ENCODE measurements at regions not wholly inside any gene's neighbourhood (a gene's known extent, or its start where the extent isn't known, plus 50 kb on each side); places are given as distances from the start of the nearest gene placed in this dataset.

DNA sequence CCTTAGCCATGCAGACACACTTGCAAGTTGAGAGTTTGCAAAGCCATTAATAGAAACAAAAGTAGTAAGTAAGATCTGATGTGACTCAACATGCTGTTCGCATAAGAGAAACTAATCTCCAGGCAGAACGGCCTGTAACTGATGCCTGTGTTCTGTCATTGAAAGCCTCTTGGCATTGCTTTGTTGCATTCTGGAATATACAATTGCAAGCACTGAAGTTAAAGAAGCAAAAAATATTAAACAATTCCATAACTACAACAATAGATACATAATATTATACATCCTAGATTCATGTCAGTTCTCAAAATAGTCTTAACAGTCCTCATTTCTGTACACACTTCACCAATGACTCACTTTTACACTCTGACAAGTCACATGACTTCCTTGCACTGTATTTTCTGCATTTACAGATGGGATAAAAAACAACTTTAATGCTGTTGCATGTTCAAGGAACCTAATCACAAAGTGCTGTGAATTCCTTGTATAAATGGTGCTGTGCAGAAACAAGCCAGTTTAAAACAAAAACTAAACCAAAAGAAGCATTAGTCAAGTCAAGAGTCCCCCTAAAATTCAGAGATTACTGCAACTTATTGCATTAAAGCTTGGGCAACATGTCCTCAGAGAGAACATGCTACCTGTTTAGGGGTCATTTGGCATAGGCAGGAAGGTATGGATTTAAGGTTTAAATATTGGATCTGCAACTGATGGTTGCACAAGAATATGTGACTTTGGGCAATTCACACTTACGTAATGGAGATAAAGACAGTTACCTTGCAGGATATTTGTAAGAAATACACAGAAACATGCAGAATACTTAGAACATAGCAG lies 79.5 kb upstream of the SERP2 start:
- DNase-seq: no peak

GRCh38 chr13:44294876-44295275 lies 78.7 kb upstream of the SERP2 start:
- DNase-seq: no peak

GRCh38 chr13:44296856-44297255 lies 76.8 kb upstream of the SERP2 start:
- no peak for DNase-seq

- no peak for DNase-seq
Observed at GRCh38 chr13:44298314-44298713, 75.3 kb upstream of the SERP2 start.

- no peak for DNase-seq
Observed at GRCh38 chr13:44299152-44299943, 74.3 kb upstream of the SERP2 start.

GRCh38 chr13:44300895-44301638 lies 72.6 kb upstream of the SERP2 start:
- DNase-seq: peak; percentile 54

DNA sequence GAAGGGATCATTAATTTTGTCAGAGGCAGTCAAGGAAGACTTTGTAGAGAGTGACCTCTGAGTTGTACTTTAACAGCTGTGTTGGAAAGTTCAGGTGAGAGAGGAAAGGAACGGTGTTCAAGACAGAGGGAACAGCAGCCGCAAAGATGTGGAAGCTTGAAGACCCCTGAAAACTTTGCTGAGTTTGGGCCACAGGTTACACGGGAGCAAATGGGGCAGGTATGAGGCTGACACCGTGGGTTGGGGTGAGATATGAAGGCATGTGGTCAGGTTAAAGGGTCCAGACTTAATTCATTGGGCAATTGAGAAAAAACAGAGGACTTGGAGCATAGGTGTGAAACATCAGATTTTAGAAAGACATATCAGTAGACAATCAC lies 72.0 kb upstream of the SERP2 start:
- DNase-seq: no peak

DNA sequence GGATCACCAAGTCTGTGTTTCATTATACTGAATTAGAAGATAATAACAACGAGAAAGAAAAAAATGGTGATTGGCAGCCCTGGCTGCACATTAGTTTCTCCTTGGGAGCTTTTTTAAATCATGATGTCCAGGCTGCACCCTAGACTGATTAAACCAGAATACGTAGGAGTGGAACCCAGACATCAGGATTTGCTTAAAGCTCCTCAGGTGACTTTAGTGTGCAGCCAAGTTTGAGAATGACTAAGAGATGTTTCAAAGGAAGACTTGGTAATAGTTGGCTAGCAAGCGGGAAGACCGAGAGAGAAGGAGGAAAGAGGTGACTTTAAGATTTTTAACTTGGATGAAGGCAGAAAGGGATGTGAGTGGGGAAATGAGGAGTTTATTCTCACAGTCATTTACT lies 71.4 kb upstream of the SERP2 start:
- no peak for DNase-seq

DNA sequence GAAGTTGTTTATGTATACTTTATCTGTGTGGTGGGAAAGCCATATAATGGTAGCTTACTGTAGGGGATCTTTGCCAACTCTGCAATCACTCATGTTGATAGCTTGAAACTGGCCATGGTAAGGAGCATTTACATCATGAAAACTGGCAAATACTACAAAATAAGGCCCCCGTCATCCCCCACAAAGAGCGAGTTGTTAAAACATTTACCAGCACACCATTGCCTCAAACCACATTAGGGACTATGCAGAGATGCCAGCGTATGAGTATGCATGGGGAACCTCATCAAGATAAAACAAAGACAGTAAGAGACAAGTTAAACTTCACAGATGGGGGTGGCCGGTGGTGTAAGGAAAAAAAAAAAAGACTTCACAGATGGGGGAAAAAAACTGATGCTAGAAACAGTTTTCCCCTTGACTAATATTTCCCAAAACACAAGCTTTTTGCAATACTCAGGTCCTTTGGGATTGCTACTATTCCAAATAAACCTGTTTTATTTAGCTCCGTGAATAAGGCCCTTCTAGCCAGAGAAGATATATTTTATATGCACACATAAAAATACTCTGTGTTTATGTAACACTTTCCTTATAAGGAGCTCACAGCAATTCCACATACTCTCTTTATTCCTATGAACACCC lies 70.6 kb upstream of the SERP2 start:
- no peak for DNase-seq

- peak; percentile 42 for DNase-seq
Observed at GRCh38 chr13:44303681-44304432, 69.8 kb upstream of the SERP2 start.

DNA sequence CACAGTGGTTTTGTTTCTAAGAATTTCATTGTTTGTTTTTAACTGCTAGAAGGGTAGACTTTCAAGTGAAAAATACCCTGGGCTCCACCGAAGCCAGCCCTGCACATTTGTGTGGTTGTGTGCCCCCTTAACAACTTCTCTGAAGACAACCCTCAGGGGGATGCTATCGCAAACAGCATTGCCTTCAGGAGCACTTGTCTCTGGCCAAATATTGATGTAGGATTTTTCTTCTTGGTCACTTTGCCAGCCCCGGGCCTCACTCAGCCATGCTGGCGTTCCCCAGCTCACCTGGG lies 69.2 kb upstream of the SERP2 start:
- DNase-seq: no peak

GRCh38 chr13:44305286-44305685 lies 68.3 kb upstream of the SERP2 start:
- DNase-seq: no peak

GRCh38 chr13:44305917-44306370 lies 67.7 kb upstream of the SERP2 start:
- DNase-seq: no peak

GRCh38 chr13:44306371-44307192 lies 67.0 kb upstream of the SERP2 start:
- peak; percentile 79 for DNase-seq

DNA sequence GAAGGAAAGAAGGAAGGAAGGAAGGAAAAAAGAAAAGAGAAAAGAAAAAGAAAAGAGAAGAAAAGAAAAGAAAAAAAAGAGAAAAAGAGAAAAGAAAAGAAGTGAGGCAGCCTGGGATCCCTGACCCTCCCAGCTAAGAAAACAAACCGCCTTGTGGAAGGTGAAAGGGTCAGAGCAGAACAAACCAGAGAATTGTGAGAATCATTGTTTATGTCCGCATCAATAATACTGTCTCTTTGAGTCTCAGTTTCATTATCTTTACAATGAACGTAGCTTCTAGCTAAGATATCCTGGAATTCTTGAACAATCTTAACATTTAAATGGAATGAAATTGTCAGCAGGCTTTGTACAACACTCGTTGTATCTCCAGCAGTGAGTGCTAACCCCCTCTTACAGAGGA lies 66.4 kb upstream of the SERP2 start:
- no peak for DNase-seq

- DNase-seq: no peak
Observed at GRCh38 chr13:44307844-44308243, 65.8 kb upstream of the SERP2 start.

DNA sequence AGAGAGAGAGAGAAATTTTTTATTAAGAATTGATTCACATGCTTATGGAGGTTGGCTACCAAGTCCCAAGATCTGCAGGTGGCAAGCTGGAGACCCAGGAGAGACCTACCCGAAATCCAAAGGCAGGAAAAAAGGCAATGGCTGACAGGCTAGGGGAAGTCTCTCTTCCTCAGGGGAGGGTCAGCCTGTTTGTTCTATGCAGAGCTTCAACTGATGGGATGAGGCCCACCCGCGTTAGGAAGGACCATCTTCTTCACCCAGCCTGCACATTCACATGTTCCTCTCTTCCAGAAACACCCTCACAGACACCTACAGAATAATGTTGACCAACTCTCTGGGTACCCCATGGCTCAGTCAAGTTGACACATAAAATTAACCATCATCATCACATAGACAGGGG lies 65.3 kb upstream of the SERP2 start:
- no peak for DNase-seq

GRCh38 chr13:44309794-44310757 lies 63.5 kb upstream of the SERP2 start:
- DNase-seq: peak; percentile 33

DNA sequence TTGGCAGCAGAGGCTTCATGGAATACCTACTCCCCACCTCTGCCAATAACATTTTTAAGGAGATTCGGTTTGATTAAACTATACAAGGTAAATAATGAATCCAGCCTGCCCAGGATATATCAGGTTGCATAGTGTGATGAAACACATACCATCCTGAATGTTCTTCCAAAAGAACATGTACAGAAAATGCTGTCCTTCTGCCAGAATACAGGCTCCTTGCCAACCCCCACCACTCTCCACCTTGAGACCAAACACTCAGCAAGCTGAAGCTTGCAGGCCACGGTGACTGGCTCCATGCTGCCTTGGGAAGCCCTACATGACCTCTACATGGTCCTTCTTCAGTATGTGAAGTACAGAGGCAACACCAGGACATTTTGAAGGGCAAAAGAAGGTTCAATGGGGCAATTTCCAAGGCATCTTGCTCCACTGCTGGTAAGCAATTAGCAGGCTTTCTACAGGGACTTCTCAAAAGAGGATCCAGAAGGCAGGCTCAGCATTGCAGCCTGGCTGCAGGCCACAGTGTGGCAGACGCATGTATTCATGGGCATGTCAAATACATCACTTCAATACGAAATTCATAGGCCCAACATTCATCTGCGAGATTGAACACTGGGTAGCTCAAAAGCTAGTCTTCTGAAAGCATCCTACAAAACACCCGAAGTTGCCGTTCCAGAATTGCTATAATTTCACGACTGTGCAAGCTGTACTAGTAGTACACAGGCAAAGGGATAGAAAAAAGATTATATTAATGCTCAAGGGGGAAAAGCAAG lies 62.4 kb upstream of the SERP2 start:
- DNase-seq: no peak
